OCI-LY3 (cell line): ENCODE measurements at regions not wholly inside any gene's neighbourhood (a gene's known extent, or its start where the extent isn't known, plus 50 kb on each side); places are given as distances from the start of the nearest gene placed in this dataset.

Experiments used
- EZH2phosphoT487 ChIP-seq: fragments of 200-600 bp; shearing (Covaris generic); IDR thresholded peaks from 2 replicates; pipeline ENCODE4 v1.6.1; 2018; ENCODE audit warnings: antibody characterized with exemption, mixed run types, low read depth
- TF ChIP-seq, protein P1 (sequence below): fragments of 200-600, 300-600 bp; sonication (generic); IDR thresholded peaks from 2 replicates; pipeline ENCODE4 v1.5.1; 2014; ENCODE audit warnings: antibody characterized with exemption, low read length, low read depth

DNA sequence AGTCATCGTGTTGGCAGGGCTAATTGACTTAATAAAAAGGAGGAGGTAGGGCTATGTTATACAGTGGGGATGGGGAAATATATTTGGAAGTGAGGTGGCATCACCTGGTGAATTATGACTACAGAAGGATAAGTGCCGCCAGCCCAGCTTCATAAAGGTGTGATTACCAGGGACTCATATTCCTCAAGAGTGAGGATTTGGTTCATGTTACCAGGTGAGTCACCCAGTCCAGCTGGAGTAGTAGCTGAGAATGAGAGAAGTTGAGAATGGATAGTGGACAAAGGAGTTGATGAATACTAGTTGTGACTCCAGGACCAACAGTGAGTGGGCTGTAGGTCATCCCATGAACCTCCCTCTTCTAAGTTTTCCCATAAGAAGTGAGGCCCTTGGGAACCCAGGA lies 143.0 kb upstream of the GALNT15 start:
- TF ChIP-seq, protein P1, sequence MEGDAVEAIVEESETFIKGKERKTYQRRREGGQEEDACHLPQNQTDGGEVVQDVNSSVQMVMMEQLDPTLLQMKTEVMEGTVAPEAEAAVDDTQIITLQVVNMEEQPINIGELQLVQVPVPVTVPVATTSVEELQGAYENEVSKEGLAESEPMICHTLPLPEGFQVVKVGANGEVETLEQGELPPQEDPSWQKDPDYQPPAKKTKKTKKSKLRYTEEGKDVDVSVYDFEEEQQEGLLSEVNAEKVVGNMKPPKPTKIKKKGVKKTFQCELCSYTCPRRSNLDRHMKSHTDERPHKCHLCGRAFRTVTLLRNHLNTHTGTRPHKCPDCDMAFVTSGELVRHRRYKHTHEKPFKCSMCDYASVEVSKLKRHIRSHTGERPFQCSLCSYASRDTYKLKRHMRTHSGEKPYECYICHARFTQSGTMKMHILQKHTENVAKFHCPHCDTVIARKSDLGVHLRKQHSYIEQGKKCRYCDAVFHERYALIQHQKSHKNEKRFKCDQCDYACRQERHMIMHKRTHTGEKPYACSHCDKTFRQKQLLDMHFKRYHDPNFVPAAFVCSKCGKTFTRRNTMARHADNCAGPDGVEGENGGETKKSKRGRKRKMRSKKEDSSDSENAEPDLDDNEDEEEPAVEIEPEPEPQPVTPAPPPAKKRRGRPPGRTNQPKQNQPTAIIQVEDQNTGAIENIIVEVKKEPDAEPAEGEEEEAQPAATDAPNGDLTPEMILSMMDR = no peak
- TF ChIP-seq EZH2phosphoT487 = no peak
